GM21423 (cell line): ENCODE measurements at regions not wholly inside any gene's neighbourhood (a gene's known extent, or its start where the extent isn't known, plus 50 kb on each side); places are given as distances from the start of the nearest gene placed in this dataset.

ENCODE experiments used
- ATAC-seq: cut with Tn5 transposase; IDR thresholded peaks from one replicate; pipeline ENCODE4 v1.9.1; 2021; ENCODE audit warnings: mild to moderate bottlenecking, moderate library complexity; ENCODE audit not compliant: unreplicated experiment

- ATAC-seq, result no peak
Measured at GRCh38 chr20:60543598-60543997, 585.4 kb downstream of the CDH26 start.

GRCh38 chr20:60553095-60553494 lies 594.9 kb downstream of the CDH26 start:
- no peak for ATAC-seq

GRCh38 chr20:60558486-60558885 lies 600.3 kb downstream of the CDH26 start:
- ATAC-seq, result no peak

GRCh38 chr20:60559462-60559861 lies 601.2 kb downstream of the CDH26 start:
- ATAC-seq, result no peak

GRCh38 chr20:60561052-60561451 lies 602.8 kb downstream of the CDH26 start:
- ATAC-seq, result no peak

- no peak for ATAC-seq
Measured at GRCh38 chr20:60565083-60565482, 606.9 kb downstream of the CDH26 start.

- no peak for ATAC-seq
Measured at GRCh38 chr20:60565551-60565950, 607.3 kb downstream of the CDH26 start.

GRCh38 chr20:60569116-60569515 lies 610.9 kb downstream of the CDH26 start:
- no peak for ATAC-seq

- ATAC-seq, result no peak
Measured at GRCh38 chr20:60570481-60571277, 612.5 kb downstream of the CDH26 start.

GRCh38 chr20:60573003-60573680 lies 614.9 kb downstream of the CDH26 start:
- ATAC-seq, result no peak

GRCh38 chr20:60576236-60576635 lies 618.0 kb downstream of the CDH26 start:
- no peak for ATAC-seq

GRCh38 chr20:60579941-60580515 lies 621.8 kb downstream of the CDH26 start:
- no peak for ATAC-seq

GRCh38 chr20:60581606-60582115 lies 623.4 kb downstream of the CDH26 start:
- ATAC-seq, result no peak

- no peak for ATAC-seq
Measured at GRCh38 chr20:60583741-60584140, 625.5 kb downstream of the CDH26 start.

- no peak for ATAC-seq
Measured at GRCh38 chr20:60584221-60584620, 626.0 kb downstream of the CDH26 start.

GRCh38 chr20:60585651-60586050 lies 627.4 kb downstream of the CDH26 start:
- no peak for ATAC-seq

GRCh38 chr20:60586269-60587050 lies 628.2 kb downstream of the CDH26 start:
- no peak for ATAC-seq

GRCh38 chr20:60587986-60588385 lies 629.8 kb downstream of the CDH26 start:
- ATAC-seq, result no peak

- no peak for ATAC-seq
Measured at GRCh38 chr20:60589623-60590022, 631.4 kb downstream of the CDH26 start.

- ATAC-seq, result no peak
Measured at GRCh38 chr20:60591172-60591799, 633.1 kb downstream of the CDH26 start.

- no peak for ATAC-seq
Measured at GRCh38 chr20:60598528-60598927, 640.3 kb downstream of the CDH26 start.
